Gastrocnemius medialis (tissue), 4 donors: ENCODE measurements at regions not wholly inside any gene's neighbourhood (a gene's known extent, or its start where the extent isn't known, plus 50 kb on each side); places are given as distances from the start of the nearest gene placed in this dataset.

Experiments used
- ATAC-seq, 2 donors: fragments of 150-250 bp; one replicate each; pipeline ENCODE4 v1.9.1; 2016
- DNase-seq, 2 donors: peaks; one replicate each; pipeline ENCODE4 v3.0.0-alpha.2; 2019
- H3K27ac ChIP-seq, 4 donors: fragments of 200-600 bp; sonication (generic); 1 replicate in 1 of 4; 2 replicates in 3 of 4; pipeline ENCODE4 v1.5.1; 2016 to 2018; ENCODE audit warnings: mild to moderate bottlenecking in 2 of 4, moderate library complexity in 1 of 4
- H3K27me3 ChIP-seq, 3 donors: fragments of 200-600 bp; sonication (generic) in 2 of 3; 1 replicate in 1 of 3; 2 replicates in 2 of 3; pipeline versions ENCODE4 v1.5.1 to v1.6.0; 2016 to 2019; ENCODE audit warnings: mild to moderate bottlenecking in 1 of 3, moderate library complexity in 1 of 3
- H3K36me3 ChIP-seq, 2 donors: fragments of 200-600 bp; sonication (generic) in 1 of 2; one replicate each; pipeline ENCODE4 v1.5.1; 2017 to 2018
- H3K4me1 ChIP-seq, 2 donors: fragments of 200-600 bp; sonication (generic) in 1 of 2; one replicate each; pipeline ENCODE4 v1.5.1; 2016 to 2017; ENCODE audit warnings: mild to moderate bottlenecking in 2 of 2
- H3K4me3 ChIP-seq, 4 donors: fragments of 200-600 bp; sonication (generic) in 3 of 4; 1 replicate in 1 of 4; 2 replicates in 3 of 4; pipeline ENCODE4 v1.5.1; 2016 to 2019; ENCODE audit warnings: mild to moderate bottlenecking in 2 of 4
- H3K9me3 ChIP-seq, 3 donors: fragments of 200-600 bp; sonication (generic) in 2 of 3; 1 replicate in 1 of 3; 2 replicates in 2 of 3; pipeline ENCODE4 v1.5.1; 2016 to 2019
- POLR2A ChIP-seq, 2 donors: fragments of 450-650 bp; IDR thresholded peaks; one replicate each; pipeline ENCODE4 v1.6.1; 2017; ENCODE audit warnings: antibody characterized with exemption in 2 of 2, mild to moderate bottlenecking in 2 of 2, moderate library complexity in 2 of 2
- in situ Hi-C, 4 donors: fragments of 200-750 bp; cut with MboI; loops; one replicate each; pipeline versions ENCODE4 v1.15.0 to v1.8.0; 2017; ENCODE audit warnings: low sequenced_read_pairs in 4 of 4
- intact Hi-C: fragments of 100-400 bp; cut with DNase I; formaldehyde crosslinking; loops from one replicate; pipeline ENCODE4 v1.15.1; 2023; ENCODE audit warnings: low total_unique reads
- TF ChIP-seq, protein P1 (sequence below), 5 experiments: fragments of 450-650 bp in 3 of 5; fragments of 200-600 bp in 2 of 5; sonication (generic) in 2 of 5; IDR thresholded peaks in 4 of 5; conservative IDR thresholded peaks in 1 of 5; 1 replicate in 4 of 5; 2 replicates in 1 of 5; pipeline ENCODE4 v1.5.1; 2016 to 2019; ENCODE audit warnings: antibody characterized with exemption in 5 of 5, mild to moderate bottlenecking in 3 of 5, moderate library complexity in 3 of 5

DNA sequence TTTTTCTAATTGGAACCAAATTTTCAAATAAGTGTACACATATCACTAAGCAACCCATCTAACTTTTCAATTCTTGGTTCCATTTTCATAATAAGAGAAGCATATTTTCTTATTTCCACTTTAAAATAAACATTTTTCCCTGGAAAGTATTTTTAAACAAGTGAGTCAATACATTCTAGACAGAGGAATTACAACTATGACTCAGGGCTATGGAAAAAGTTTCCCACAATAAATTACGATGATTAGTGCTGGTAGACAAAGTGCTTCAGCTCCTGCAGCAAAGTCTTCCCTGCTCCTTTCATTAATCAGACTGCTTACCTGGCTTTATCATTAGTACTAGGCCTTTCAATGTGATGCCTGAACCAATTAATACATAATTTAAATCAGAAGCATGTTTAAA, 322.5 kb downstream of the HACE1 start:
- no peak overlapping the region for H3K4me3 ChIP-seq
- intact Hi-C loops (no loop called here), in situ Hi-C loops (no loop called here)
- no peak overlapping the region for H3K27ac ChIP-seq
- ATAC-seq (no peak), DNase-seq (no peak)
- H3K36me3 ChIP-seq = no peaks in the 10 kb centered on the region
- no peaks in the 10 kb centered on the region for H3K9me3 ChIP-seq
- no peaks in the 10 kb centered on the region for H3K4me1 ChIP-seq
- H3K27me3 ChIP-seq = no peaks in the 10 kb centered on the region
- no peak for TF ChIP-seq POLR2A (IDR thresholded peaks at IDR 0.05)
- TF ChIP-seq, protein P1, sequence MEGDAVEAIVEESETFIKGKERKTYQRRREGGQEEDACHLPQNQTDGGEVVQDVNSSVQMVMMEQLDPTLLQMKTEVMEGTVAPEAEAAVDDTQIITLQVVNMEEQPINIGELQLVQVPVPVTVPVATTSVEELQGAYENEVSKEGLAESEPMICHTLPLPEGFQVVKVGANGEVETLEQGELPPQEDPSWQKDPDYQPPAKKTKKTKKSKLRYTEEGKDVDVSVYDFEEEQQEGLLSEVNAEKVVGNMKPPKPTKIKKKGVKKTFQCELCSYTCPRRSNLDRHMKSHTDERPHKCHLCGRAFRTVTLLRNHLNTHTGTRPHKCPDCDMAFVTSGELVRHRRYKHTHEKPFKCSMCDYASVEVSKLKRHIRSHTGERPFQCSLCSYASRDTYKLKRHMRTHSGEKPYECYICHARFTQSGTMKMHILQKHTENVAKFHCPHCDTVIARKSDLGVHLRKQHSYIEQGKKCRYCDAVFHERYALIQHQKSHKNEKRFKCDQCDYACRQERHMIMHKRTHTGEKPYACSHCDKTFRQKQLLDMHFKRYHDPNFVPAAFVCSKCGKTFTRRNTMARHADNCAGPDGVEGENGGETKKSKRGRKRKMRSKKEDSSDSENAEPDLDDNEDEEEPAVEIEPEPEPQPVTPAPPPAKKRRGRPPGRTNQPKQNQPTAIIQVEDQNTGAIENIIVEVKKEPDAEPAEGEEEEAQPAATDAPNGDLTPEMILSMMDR (IDR thresholded peaks at IDR 0.05 in 4 of 5, conservative IDR thresholded peaks at IDR 0.05 in 1 of 5) = no peak

GRCh38 chr6:104532462-104532861, 327.3 kb downstream of the HACE1 start:
- Histone ChIP-seq H3K4me3 (no peak overlapping the region), H3K27ac (no peak overlapping the region), H3K27me3 (no peaks in the 10 kb centered on the region), H3K36me3 (no peaks in the 10 kb centered on the region), H3K9me3 (no peaks in the 10 kb centered on the region), H3K4me1 (no peaks in the 10 kb centered on the region)
- ATAC-seq (no peak), DNase-seq (no peak)
- in situ Hi-C loops = no loop called here
- intact Hi-C loops = no loop called here
- TF ChIP-seq, protein P1 (IDR thresholded peaks at IDR 0.05 in 4 of 5, conservative IDR thresholded peaks at IDR 0.05 in 1 of 5) = no peak
- TF ChIP-seq POLR2A (IDR thresholded peaks at IDR 0.05) = no peak

- Histone ChIP-seq H3K27ac (no peak overlapping the region), H3K4me1 (no peaks in the 10 kb centered on the region), H3K36me3 (no peaks in the 10 kb centered on the region), H3K27me3 (no peaks in the 10 kb centered on the region), H3K9me3 (no peaks in the 10 kb centered on the region), H3K4me3 (no peak overlapping the region)
- DNase-seq = no peak
- ATAC-seq = no peak
- in situ Hi-C loops (no loop called here), intact Hi-C loops (no loop called here)
- TF ChIP-seq POLR2A (IDR thresholded peaks at IDR 0.05) = no peak
- TF ChIP-seq, protein P1 (IDR thresholded peaks at IDR 0.05 in 4 of 5, conservative IDR thresholded peaks at IDR 0.05 in 1 of 5) = no peak
Measured at GRCh38 chr6:104531646-104532045, 328.1 kb downstream of the HACE1 start.

DNA sequence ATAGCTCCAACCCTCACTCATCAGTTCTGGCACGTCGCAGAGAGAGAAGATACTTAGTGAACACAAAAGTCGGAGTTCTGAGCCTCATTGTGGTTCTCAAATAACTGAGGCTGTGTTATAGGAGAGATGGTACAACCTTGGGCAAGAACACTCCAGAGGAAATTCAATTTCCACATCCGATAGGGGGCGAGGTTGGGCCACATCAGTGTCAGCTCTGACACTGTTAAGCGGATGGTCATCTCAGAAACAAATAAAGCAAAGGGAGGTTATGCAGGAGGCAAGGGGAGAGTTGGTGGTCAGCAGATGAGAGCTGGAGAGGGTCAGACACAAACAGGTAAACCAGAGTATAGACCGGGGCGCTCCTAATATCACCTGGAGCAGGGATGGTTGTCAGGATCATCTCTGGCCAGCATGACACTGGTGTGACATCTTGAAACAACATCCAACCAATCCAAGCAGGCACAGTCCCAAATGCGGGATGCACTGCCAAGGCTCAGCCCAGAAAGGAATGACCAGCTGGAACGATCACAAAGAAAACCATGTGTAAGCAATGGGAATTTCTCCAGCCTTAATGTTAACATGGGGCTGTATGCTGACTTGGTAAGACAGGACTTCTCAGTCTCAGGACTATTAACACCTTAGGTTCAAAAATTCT, 331.8 kb downstream of the HACE1 start:
- no peak overlapping the region for H3K27ac ChIP-seq
- ATAC-seq (no peak), DNase-seq (peak in 1 of 2 donors; percentile 10)
- H3K4me3 ChIP-seq = no peak overlapping the region
- intact Hi-C loops (no loop called here), in situ Hi-C loops (no loop called here)
- H3K36me3 ChIP-seq = no peaks in the 10 kb centered on the region
- no peak for TF ChIP-seq POLR2A (IDR thresholded peaks at IDR 0.05)
- TF ChIP-seq, protein P1 (IDR thresholded peaks at IDR 0.05 in 4 of 5, conservative IDR thresholded peaks at IDR 0.05 in 1 of 5) = no peak
- H3K4me1 ChIP-seq = no peaks in the 10 kb centered on the region
- H3K27me3 ChIP-seq = no peaks in the 10 kb centered on the region
- no peaks in the 10 kb centered on the region for H3K9me3 ChIP-seq

- H3K9me3 ChIP-seq = no peaks in the 10 kb centered on the region
- ATAC-seq = no peak
- H3K36me3 ChIP-seq = no peaks in the 10 kb centered on the region
- in situ Hi-C loops (no loop called here), intact Hi-C loops (no loop called here)
- DNase-seq = peak in 1 of 2 donors; percentile 12
- TF ChIP-seq POLR2A (IDR thresholded peaks at IDR 0.05) = no peak
- TF ChIP-seq, protein P1 (IDR thresholded peaks at IDR 0.05 in 4 of 5, conservative IDR thresholded peaks at IDR 0.05 in 1 of 5) = no peak
- no peak overlapping the region for H3K4me3 ChIP-seq
- H3K27me3 ChIP-seq = no peaks in the 10 kb centered on the region
- H3K4me1 ChIP-seq = no peaks in the 10 kb centered on the region
- no peak overlapping the region for H3K27ac ChIP-seq
Measured at GRCh38 chr6:104527311-104527710, 332.4 kb downstream of the HACE1 start.
